Nephron progenitor cell (in vitro differentiated cells): ENCODE measurements at regions not wholly inside any gene's neighbourhood (a gene's known extent, or its start where the extent isn't known, plus 50 kb on each side); places are given as distances from the start of the nearest gene placed in this dataset.

Source experiments
- DNase-seq: peaks from one replicate; pipeline ENCODE4 v3.0.0; 2021
- H3K27ac Mint-ChIP-seq: 2 replicates; pipeline ENCODE4 v1.8.0; 2021; ENCODE audit warnings: mild to moderate bottlenecking, moderate library complexity, mixed read lengths
- H3K27me3 Mint-ChIP-seq: 2 replicates; pipeline ENCODE4 v1.8.0; 2021; ENCODE audit warnings: mild to moderate bottlenecking, low read depth, mixed read lengths; ENCODE audit not compliant: poor library complexity
- H3K36me3 Mint-ChIP-seq: 2 replicates; pipeline ENCODE4 v1.8.0; 2021; ENCODE audit warnings: low read depth, mixed read lengths
- H3K4me1 Mint-ChIP-seq: 2 replicates; pipeline ENCODE4 v1.8.0; 2021; ENCODE audit warnings: mixed read lengths
- H3K4me3 Mint-ChIP-seq: 2 replicates; pipeline ENCODE4 v1.8.0; 2021; ENCODE audit warnings: mild to moderate bottlenecking, moderate library complexity, mixed read lengths
- H3K9me3 Mint-ChIP-seq: 2 replicates; pipeline ENCODE4 v1.8.0; 2021; ENCODE audit warnings: mild to moderate bottlenecking, moderate library complexity, mixed read lengths
- TF ChIP-seq, protein P1 (sequence below): fragments of 200-600 bp; sonication (generic); IDR thresholded peaks from 2 replicates; pipeline ENCODE4 v1.5.0; 2021; ENCODE audit warnings: antibody characterized with exemption

GRCh38 chr11:97225794-97226193, 836.0 kb downstream of the JRKL start:
- no peak for DNase-seq
- no peaks in the 10 kb centered on the region for H3K9me3 Mint-ChIP-seq
- peaks cover 12% of the 10 kb centered on the region for H3K4me1 Mint-ChIP-seq
- TF ChIP-seq, protein P1, sequence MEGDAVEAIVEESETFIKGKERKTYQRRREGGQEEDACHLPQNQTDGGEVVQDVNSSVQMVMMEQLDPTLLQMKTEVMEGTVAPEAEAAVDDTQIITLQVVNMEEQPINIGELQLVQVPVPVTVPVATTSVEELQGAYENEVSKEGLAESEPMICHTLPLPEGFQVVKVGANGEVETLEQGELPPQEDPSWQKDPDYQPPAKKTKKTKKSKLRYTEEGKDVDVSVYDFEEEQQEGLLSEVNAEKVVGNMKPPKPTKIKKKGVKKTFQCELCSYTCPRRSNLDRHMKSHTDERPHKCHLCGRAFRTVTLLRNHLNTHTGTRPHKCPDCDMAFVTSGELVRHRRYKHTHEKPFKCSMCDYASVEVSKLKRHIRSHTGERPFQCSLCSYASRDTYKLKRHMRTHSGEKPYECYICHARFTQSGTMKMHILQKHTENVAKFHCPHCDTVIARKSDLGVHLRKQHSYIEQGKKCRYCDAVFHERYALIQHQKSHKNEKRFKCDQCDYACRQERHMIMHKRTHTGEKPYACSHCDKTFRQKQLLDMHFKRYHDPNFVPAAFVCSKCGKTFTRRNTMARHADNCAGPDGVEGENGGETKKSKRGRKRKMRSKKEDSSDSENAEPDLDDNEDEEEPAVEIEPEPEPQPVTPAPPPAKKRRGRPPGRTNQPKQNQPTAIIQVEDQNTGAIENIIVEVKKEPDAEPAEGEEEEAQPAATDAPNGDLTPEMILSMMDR: no peak
- no peaks in the 10 kb centered on the region for H3K27me3 Mint-ChIP-seq
- H3K4me3 Mint-ChIP-seq: no peak overlapping the region
- no peak overlapping the region for H3K27ac Mint-ChIP-seq
- no peaks in the 10 kb centered on the region for H3K36me3 Mint-ChIP-seq

GRCh38 chr11:97229936-97230335, 840.1 kb downstream of the JRKL start:
- H3K4me1 Mint-ChIP-seq: peaks cover 2% of the 10 kb centered on the region
- H3K9me3 Mint-ChIP-seq: no peaks in the 10 kb centered on the region
- no peak for DNase-seq
- no peak overlapping the region for H3K4me3 Mint-ChIP-seq
- H3K27ac Mint-ChIP-seq: no peak overlapping the region
- TF ChIP-seq, protein P1: no peak
- H3K27me3 Mint-ChIP-seq: no peaks in the 10 kb centered on the region
- no peaks in the 10 kb centered on the region for H3K36me3 Mint-ChIP-seq

DNA sequence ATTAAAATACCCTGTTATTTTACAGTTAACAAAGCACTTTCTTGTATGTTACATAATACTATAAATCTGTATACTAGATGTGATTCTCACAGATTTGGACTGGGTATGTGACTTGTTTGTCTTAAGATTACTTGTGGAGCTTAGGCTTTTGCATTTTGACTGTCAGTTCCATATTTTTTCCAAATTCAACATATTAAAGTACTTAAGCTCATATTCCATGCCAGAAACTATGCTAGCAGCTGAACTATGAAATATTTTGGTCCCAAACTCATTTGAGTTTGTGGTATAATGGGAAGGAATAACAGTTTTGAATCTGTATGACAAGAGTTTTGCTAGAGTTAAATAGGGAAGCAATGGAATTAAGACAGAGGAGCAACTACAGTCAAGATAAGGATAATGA, 841.4 kb downstream of the JRKL start:
- Mint-ChIP-seq H3K27ac (no peak overlapping the region), H3K9me3 (no peaks in the 10 kb centered on the region), H3K4me1 (no peaks in the 10 kb centered on the region), H3K36me3 (no peaks in the 10 kb centered on the region), H3K27me3 (no peaks in the 10 kb centered on the region), H3K4me3 (no peak overlapping the region)
- no peak for DNase-seq
- TF ChIP-seq, protein P1: no peak

DNA sequence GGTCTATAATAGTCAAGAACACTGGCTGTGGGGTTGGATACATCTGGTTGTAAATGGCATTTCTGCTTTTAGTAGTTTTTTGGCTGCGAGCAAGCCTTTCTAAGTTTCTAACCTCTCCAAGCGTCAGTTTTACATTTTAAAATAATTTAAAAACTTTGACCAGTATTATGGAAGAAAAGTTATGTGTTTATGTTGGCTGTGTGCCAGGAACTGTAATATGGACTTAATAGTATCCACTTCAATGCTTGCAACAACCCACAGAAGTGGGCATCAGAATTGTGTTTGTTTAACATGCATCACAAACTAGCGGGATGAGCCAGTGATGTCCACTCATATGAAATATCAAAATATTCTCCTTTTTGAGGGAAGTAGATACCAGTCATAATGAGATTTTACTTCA, 844.2 kb downstream of the JRKL start:
- no peaks in the 10 kb centered on the region for H3K36me3 Mint-ChIP-seq
- no peaks in the 10 kb centered on the region for H3K27me3 Mint-ChIP-seq
- DNase-seq: no peak
- H3K27ac Mint-ChIP-seq: no peak overlapping the region
- TF ChIP-seq, protein P1: no peak
- H3K9me3 Mint-ChIP-seq: no peaks in the 10 kb centered on the region
- no peak overlapping the region for H3K4me3 Mint-ChIP-seq
- no peaks in the 10 kb centered on the region for H3K4me1 Mint-ChIP-seq

GRCh38 chr11:97237151-97237550, 847.3 kb downstream of the JRKL start:
- TF ChIP-seq, protein P1: no peak
- H3K27ac Mint-ChIP-seq: no peak overlapping the region
- no peaks in the 10 kb centered on the region for H3K9me3 Mint-ChIP-seq
- H3K36me3 Mint-ChIP-seq: no peaks in the 10 kb centered on the region
- H3K27me3 Mint-ChIP-seq: peaks cover 3% of the 10 kb centered on the region
- no peaks in the 10 kb centered on the region for H3K4me1 Mint-ChIP-seq
- H3K4me3 Mint-ChIP-seq: no peak overlapping the region
- no peak for DNase-seq

DNA sequence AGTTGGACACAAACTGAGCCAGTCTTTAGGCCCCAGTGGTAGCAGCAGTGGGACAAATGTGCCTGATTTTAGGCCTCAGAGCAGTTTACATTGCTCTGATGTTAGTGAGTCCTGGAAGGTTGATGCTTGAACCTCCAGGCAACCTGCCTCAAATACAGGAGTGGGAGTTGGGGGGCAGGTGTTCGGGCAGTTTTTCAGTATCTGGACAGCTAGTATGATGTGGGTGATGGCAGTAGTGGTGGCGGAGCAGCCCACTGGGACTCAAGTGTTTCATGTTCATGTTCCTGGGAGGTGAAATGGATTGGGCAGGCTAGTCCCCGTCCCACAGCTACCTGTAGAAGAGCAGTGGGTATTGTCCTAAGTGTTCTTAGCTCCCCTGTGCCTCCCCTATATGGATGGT, 857.8 kb downstream of the JRKL start:
- H3K9me3 Mint-ChIP-seq: peaks cover 20% of the 10 kb centered on the region
- H3K4me3 Mint-ChIP-seq: no peak overlapping the region
- H3K36me3 Mint-ChIP-seq: no peaks in the 10 kb centered on the region
- H3K27me3 Mint-ChIP-seq: no peaks in the 10 kb centered on the region
- DNase-seq: no peak
- peaks cover 7% of the 10 kb centered on the region for H3K4me1 Mint-ChIP-seq
- no peak overlapping the region for H3K27ac Mint-ChIP-seq
- TF ChIP-seq, protein P1: no peak
